ENCODE measurements at regions not wholly inside any gene's neighbourhood (a gene's known extent, or its start where the extent isn't known, plus 50 kb on each side); places are given as distances from the start of the nearest gene placed in this dataset.

- no peak for TF ChIP-seq YY1 (IDR thresholded peaks at IDR 0.05; ENCODE audit: extremely low read depth, insufficient replicate concordance, low read depth, low read length)
- no peak for TF ChIP-seq TCF7L2 (IDR thresholded peaks at IDR 0.05; ENCODE audit: borderline replicate concordance, extremely low read depth, insufficient read depth, insufficient read length)
- TF ChIP-seq EZH2 (IDR thresholded peaks at IDR 0.05) = no peak
- no peak for TF ChIP-seq POLR2A (IDR thresholded peaks at IDR 0.05; ENCODE audit: borderline replicate concordance, extremely low read depth, insufficient read depth, insufficient read length)
- TF ChIP-seq ZBTB33 (IDR thresholded peaks at IDR 0.05; ENCODE audit: extremely low read depth, insufficient replicate concordance, low read length) = no peak
- TF ChIP-seq REST (IDR thresholded peaks at IDR 0.05; ENCODE audit: low read depth) = no peak
- no peak for TF ChIP-seq SP1 (IDR thresholded peaks at IDR 0.05; ENCODE audit: low read depth)
- no peak for TF ChIP-seq EZH2phosphoT487 (IDR thresholded peaks at IDR 0.05; ENCODE audit: borderline replicate concordance)
- no peak for TF ChIP-seq ELF1 (IDR thresholded peaks at IDR 0.05; ENCODE audit: borderline replicate concordance, low read depth)
- TF ChIP-seq CTCF (IDR thresholded peaks at IDR 0.05 in 2 of 3, conservative IDR thresholded peaks at IDR 0.05 in 1 of 3; ENCODE audit: borderline replicate concordance in 1 of 3, insufficient read depth in 1 of 3, low read depth in 2 of 3, low read length in 2 of 3) = no peak
- TF ChIP-seq CEBPB (IDR thresholded peaks at IDR 0.05; ENCODE audit: low read depth) = no peak
- ATAC-seq (no peak), DNase-seq (ENCODE audit: low read depth, low spot score) (no peak)
- CTCF ChIA-PET = no interaction called here
- Histone ChIP-seq H3K9me2 (ENCODE audit: insufficient read depth) (no peaks in the 10 kb centered on the region), H3K36me3 (ENCODE audit: control insufficient read depth in 1 of 2, insufficient read depth in 2 of 2, low read length in 2 of 2) (no peaks in the 10 kb centered on the region), H3K9ac (ENCODE audit: low read length) (no peak overlapping the region), H3K79me2 (ENCODE audit: insufficient read depth, low read length) (no peaks in the 10 kb centered on the region), H3K9me3 (ENCODE audit: control insufficient read depth in 1 of 2, insufficient read depth in 1 of 2, low read depth in 1 of 2, low read length in 2 of 2) (no peaks in the 10 kb centered on the region), H3K4me2 (ENCODE audit: low read length) (no peak overlapping the region), H2AFZ (ENCODE audit: low read depth, low read length, poor library complexity, severe bottlenecking) (no peak overlapping the region), H3K27ac (ENCODE audit: low read depth, low read length) (no peak overlapping the region), H3K27me3 (ENCODE audit: insufficient read depth, low read length) (peaks cover 5% of the 10 kb centered on the region; the same call in 1 of the 2 replicates), H3K4me3 (replicated peaks in 1 of 2; ENCODE audit: low read depth in 1 of 2, low read length in 2 of 2) (no peak overlapping the region), H3K4me1 (ENCODE audit: control insufficient read depth in 1 of 2, insufficient read depth in 2 of 2, low read length in 2 of 2) (no peaks in the 10 kb centered on the region), H4K20me1 (ENCODE audit: insufficient read depth) (no peaks in the 10 kb centered on the region)
- POLR2A ChIA-PET = no interaction called here
- no TSS peak for BruUV-seq (replicated peaks)
- RAD21 ChIA-PET (ENCODE audit: low non-redundant PET in 1 of 2, low total read pairs in 2 of 2, uncharacterized antibody in 2 of 2, unreplicated experiment in 2 of 2) = no interaction called here
- intact Hi-C loops (cut with micrococcal nuclease) = loop anchor here (10.0 kb wide), 1 partner anchor 290 kb away; no protein-coding TSS in a partner anchor
These were observed 66.9 kb upstream of the FCN1 start for GRCh38 chr9:134984372-134985265.

Measured in HCT116 (cell line).